ENCODE measurements at regions not wholly inside any gene's neighbourhood (a gene's known extent, or its start where the extent isn't known, plus 50 kb on each side); places are given as distances from the start of the nearest gene placed in this dataset.

DNA sequence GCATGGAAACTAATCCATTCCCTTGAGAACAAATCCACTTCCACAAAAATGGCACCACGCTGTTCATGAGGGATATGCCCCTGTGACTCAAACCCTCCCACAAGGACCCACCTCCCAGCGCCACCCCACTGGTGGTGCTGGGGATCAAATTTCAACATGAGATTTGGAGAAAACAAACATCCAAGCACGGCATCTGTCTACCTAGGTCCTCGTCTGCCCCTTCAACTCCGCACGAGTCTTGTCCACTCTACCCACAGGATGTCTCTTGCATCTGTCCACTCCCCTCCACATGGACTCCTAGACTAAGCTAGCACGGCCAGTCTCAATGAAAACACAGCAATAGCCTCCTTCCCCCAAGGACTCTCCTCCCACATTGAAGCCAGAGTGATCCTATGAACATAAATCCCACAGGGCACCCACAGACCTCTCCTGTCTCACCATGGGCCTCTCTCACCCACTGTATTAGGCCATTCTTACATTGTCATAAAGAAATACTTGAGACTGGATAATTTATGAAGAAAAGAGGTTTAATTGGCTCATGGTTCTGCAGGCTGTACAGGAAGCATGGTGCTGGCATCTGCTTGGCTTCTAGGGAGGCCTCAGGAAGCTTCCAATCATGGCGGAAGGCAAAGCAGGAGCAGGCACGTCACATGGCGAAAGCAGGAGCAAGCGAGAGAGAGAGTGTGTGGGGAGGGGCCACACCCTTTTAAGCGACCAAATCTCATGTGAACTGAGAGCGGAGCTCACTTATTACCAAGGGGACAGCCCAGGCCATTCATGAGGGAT is 101.4 kb downstream of the TOMM20 start:
- DNase-seq (ENCODE audit: low spot score): no peak

DNA sequence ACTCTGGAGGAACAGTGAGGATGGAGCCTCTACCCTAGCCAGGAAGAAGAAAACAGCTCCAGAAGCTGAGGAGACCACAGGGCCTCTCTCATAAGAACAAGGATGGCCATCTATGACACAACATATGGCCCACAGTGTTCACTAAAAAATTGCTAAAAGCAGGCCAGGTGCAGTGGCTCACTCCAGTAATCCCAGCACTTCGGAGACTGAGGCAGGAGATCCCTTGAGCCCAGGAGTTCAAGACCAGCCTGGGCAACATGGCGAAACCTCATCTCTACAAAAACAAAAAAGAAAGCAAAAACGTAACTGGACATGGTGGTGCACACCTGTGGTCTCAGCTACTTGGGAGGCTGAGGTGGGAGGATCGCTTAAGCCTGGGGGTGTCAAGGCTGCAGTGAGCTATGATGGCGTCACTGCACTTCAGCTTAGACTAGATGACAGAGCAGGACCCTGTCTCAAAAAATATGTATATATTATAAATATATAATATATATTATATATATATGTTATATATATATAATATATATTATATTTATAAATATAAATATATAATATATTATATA is 103.1 kb downstream of the TOMM20 start:
- DNase-seq (ENCODE audit: low spot score): no peak

- DNase-seq (ENCODE audit: low spot score): no peak
These were observed 103.8 kb downstream of the TOMM20 start for GRCh38 chr1:235024711-235025421.

- DNase-seq (ENCODE audit: low spot score): no peak
These were observed 104.8 kb downstream of the TOMM20 start for GRCh38 chr1:235023711-235024439.

DNA sequence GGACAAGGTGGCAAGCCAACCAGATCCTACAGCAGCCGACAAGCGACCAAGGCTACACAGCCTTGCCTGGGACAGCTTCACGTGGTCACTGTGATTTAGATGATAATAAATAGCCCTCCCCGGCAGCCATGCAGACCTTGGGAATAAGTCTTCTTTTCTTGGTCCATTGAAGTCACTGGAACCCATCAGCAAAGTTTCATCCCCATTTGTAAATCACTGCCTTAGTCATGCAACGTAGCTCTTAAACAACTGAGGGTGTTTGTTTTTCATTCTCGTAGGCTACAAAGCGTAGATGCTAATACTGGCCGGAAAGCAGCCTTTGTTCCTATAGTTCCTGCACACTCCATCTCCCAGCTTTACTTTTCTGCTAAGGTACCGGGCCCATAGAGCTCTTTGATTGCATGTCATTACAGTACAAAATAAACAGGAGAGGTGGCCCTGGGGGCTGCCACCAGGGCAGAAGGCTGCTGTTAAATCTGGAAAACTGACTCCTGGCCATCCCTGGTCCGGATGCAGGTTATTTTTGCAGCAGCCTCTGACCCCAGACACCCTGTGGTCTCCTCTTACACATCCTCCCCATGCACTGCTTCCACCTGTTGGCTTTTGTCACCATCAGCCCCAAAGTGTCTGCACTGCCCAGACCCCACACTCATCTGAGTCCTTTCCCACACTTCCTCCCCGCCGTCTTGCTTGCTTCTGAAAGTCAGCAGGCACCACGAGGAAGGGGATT is 105.5 kb downstream of the TOMM20 start:
- no peak for DNase-seq (ENCODE audit: low spot score)

DNA sequence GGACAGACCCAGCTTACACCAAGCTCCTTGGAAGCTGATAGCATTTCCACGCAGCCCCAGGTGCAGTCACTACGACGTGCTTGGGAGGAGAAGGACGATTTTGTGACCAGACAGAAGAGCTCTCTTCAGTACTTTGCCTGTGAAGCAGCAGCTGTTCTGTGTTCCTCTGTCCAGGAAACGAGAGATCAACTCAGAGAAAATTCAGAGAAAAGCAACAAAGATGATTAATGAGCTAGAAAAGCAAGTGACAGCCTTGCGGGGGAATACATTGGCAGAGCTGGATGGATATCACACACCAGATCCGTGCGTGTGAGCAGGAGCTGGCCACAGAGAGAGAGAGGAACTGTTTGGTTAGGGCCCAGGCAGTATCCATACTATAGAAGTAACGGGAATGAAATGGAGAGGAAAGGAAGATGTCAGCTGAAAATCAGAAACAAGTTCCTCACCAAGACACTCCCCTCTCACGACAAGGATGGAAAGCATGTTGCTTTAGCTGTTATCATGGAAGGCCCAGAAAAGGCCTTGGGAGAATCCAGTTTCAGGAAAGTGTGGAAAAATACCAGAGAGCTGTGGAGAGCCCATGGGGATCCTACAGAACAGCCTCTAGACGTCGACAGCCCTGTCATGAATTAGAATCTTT is 106.2 kb downstream of the TOMM20 start:
- no peak for DNase-seq (ENCODE audit: low spot score)

DNA sequence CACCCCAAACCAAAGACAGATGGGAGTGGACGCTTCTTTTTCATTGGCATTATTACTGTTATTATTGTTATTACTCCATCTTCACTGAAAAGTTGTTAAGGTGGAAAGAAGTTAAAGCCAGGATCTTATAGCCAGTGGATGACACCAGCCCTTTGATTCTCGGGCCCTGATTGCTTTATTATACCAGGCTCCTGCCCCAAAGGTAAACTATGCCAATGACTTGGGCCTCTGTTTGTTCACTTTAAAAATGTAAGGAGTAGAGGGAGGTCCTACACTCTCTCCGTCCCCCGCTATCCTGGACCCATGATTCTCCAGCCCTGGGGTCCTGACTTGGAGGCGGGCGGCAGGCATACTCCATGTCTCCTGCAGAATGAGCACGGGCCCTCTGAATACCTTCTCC is 106.8 kb downstream of the TOMM20 start:
- DNase-seq (ENCODE audit: low spot score): no peak

GRCh38 chr1:235021321-235021720 is 107.3 kb downstream of the TOMM20 start:
- DNase-seq (ENCODE audit: low spot score): no peak

DNA sequence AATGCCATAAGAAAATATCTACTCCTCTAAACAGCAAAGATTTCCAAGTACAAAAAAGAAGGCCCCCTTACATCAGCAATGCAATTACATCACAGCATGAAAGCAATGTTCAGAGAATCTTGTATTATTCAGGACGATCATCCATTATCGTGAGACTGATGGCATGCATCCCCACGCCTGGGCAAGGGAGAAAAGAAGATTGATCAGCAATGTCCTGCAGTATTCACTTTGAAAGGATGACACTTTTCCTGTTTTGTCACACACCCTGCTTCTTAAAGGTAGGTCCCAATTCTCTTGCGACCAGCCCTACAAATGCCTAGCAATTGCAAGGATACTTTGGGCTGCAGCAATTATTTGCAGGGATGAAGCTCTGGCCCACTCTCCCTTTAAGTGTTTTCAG is 108.7 kb downstream of the TOMM20 start:
- DNase-seq (ENCODE audit: low spot score): no peak

- no peak for DNase-seq (ENCODE audit: low spot score)
These were observed 109.2 kb downstream of the TOMM20 start for GRCh38 chr1:235019471-235019870.

DNA sequence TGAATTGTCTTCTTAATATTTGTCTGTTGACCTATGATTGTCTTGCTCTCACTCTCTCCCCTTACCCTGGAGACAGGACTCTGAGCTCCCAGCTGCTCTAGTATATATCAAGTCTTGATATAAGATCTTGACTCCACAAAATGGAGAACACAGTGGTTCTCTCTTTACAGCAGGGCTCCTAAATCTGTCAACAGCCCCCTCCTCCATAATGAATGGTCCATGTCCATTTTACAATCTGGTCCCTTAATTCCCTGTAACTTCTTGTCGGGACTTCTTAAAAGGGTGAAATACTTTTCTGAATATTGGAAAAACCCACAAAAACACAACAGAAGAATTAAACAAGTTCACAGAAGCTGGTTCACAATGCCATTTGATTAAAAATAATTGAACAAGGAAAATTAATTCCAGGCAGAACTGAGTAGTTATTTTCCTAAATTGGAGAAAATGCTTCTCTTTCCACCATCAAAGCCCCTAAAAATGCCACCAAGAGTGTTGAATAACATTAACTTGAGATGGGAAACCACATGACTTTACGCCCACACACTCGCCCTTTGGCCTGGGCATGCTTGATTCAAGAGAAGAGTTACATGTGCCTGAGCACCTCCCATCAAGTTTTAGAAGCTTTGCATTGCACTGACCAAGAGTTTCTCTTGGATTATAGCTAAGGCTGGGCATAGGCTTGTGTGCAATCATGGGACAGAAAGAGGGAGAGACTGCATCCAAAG is 109.8 kb downstream of the TOMM20 start:
- DNase-seq (ENCODE audit: low spot score): no peak

DNA sequence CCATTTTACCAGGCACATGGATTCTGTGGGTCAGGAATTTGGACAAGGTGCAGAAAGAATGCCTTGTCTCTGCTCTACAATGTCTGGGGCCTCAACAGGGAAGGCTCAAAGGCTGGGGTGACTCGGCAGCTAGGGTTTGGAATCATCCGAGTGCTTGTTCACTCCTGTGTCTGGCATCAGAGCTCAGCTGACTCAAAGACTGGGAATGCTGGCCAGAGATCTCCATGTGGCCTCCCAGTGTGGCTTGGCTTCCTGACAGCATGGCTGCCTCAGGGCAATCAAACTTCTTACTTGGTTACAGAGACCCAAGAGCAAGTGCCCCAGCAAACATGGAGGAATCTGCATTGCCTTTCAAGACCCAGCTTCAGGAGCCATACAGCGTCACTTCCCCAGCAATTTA is 110.5 kb downstream of the TOMM20 start:
- DNase-seq (ENCODE audit: low spot score): peak; percentile 99

GRCh38 chr1:235017719-235018118 is 110.9 kb downstream of the TOMM20 start:
- DNase-seq (ENCODE audit: low spot score): peak; percentile 31

DNA sequence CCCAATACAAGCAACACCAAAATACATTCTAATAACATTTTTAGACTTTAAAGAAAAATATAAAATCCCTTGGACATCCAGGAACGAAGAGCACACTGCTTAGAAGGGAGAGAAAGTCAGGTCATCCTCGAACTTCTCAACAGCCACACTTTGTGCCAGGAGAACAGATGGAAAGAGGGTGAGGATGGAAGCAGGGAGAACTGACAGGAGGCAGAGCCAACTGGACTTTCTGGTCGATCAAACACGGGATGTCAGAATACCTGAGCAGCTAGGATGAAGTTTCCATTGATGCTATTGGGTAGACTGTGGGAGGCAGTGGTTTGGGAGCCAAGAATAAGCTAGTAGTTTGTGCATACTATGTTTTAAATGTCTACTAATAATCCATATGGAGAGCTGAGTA is 111.4 kb downstream of the TOMM20 start:
- DNase-seq (ENCODE audit: low spot score): no peak

GRCh38 chr1:235015291-235015985 is 113.2 kb downstream of the TOMM20 start:
- DNase-seq (ENCODE audit: low spot score): no peak

DNA sequence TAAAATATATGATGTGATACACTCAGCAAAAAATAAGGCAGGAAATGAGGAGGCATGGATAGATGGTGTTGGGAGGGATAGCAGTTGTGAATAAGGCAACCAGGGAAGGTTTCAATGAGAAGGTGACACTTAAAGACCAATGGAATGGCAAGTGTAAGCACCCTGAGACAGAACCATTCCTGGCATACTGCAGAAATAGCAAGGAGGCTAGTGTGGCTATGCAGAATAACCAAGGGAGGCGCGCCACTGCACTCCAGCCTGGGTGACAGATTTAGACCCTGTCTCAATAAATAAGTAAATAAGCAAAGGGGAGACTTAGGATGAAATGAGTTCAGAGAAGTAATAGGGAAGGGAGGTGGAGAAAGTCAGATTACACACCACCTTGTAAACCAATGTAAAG is 113.9 kb downstream of the TOMM20 start:
- DNase-seq (ENCODE audit: low spot score): no peak

- DNase-seq (ENCODE audit: low spot score): no peak
These were observed 115.1 kb downstream of the TOMM20 start for GRCh38 chr1:235013512-235013911.

DNA sequence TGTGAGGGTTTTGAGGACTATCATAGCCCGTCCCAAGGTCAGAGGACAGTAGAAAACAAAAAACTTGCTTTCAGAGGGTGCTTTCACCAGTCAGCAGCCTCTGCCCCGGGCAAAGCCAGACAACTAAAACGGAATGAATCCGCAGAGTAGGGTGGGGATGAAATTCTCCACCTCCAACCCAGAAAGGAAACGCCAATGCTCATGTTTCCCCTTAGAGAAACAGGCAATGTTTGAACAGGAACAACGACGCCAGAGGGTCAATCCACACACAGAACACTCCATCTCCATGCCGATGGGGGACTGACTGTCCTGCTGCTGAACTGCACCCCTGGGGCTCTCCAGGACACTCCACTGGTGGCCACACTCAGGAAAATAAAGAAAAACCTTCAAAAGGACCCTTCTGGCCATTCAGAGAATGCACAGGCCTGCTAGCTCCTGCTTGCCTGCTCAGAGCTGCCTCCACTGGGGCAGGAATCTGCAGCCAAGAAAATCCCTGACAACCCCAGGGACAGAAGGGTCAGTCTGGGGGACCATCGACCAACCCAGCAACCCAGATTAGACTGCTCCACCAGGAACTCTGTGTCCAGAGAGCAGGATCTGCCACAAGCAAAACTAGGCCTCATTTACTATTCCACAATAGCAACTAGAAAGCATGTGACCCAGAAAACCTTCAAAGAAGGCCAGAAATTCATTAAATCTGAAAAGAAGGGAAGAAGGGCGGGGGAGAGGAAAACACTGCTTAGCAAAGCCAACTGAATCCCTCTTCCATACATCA is 116.0 kb downstream of the TOMM20 start:
- no peak for DNase-seq (ENCODE audit: low spot score)

All from A172 (cell line).